Brain microvascular endothelial cell (primary cell): ENCODE measurements at regions not wholly inside any gene's neighbourhood (a gene's known extent, or its start where the extent isn't known, plus 50 kb on each side); places are given as distances from the start of the nearest gene placed in this dataset.

ENCODE experiments used
- DNase-seq: peaks from one replicate; pipeline ENCODE4 v3.0.0-alpha.2; 2020
- H3K27ac ChIP-seq: fragments of 250-450 bp; sonication (Bioruptor Pico); 2 replicates; pipeline ENCODE4 v1.5.1; 2020; ENCODE audit warnings: mild to moderate bottlenecking, moderate library complexity
- H3K27me3 ChIP-seq: fragments of 250-450 bp; sonication (Bioruptor Pico); replicated peaks from 2 replicates; pipeline ENCODE4 v1.5.1; 2020; ENCODE audit warnings: mild to moderate bottlenecking
- H3K36me3 ChIP-seq: fragments of 250-450 bp; sonication (Bioruptor Pico); replicated peaks from 2 replicates; pipeline ENCODE4 v1.5.1; 2020; ENCODE audit warnings: mild to moderate bottlenecking
- H3K4me3 ChIP-seq: 2 replicates; pipeline ENCODE4 v1.5.1; 2011; ENCODE audit warnings: low read depth, mild to moderate bottlenecking, control low read depth, low read length, moderate library complexity
- in situ Hi-C: cut with HindIII; loops from 2 replicates; pipeline ENCODE4 v1.10.0; 2017; ENCODE audit warnings: low sequenced_read_pairs, low pct_ligation_motif_present
- TF ChIP-seq, protein P1 (sequence below): IDR thresholded peaks from 2 replicates; pipeline ENCODE4 v1.5.1; 2011; ENCODE audit warnings: low read depth, mild to moderate bottlenecking, moderate library complexity, low read length, control low read depth, inconsistent platforms; ENCODE audit errors: missing control alignments

DNA sequence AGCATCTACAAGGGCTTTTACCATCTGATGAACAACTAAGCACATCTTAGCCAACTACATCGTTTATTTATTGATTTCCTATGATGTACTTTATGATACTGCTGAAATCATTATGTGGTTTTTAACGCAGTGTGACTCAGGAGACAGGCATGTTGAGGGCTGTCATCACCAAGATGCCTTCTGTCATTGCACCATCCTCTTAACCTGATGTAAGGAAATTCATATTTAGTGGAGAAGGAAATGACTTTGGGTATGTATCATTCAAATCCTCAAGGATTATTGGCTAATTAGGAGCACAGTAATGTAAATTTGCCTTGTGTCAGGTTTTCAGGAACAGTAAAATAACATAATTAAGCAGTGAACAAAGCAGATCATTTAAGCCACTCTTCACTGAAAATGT lies 138.5 kb upstream of the MGMT start:
- TF ChIP-seq, protein P1, sequence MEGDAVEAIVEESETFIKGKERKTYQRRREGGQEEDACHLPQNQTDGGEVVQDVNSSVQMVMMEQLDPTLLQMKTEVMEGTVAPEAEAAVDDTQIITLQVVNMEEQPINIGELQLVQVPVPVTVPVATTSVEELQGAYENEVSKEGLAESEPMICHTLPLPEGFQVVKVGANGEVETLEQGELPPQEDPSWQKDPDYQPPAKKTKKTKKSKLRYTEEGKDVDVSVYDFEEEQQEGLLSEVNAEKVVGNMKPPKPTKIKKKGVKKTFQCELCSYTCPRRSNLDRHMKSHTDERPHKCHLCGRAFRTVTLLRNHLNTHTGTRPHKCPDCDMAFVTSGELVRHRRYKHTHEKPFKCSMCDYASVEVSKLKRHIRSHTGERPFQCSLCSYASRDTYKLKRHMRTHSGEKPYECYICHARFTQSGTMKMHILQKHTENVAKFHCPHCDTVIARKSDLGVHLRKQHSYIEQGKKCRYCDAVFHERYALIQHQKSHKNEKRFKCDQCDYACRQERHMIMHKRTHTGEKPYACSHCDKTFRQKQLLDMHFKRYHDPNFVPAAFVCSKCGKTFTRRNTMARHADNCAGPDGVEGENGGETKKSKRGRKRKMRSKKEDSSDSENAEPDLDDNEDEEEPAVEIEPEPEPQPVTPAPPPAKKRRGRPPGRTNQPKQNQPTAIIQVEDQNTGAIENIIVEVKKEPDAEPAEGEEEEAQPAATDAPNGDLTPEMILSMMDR = no peak
- DNase-seq = peak; percentile 11
- Histone ChIP-seq H3K27me3 (no peaks in the 10 kb centered on the region), H3K36me3 (no peaks in the 10 kb centered on the region), H3K27ac (no peak overlapping the region), H3K4me3 (no peak overlapping the region)
- in situ Hi-C loops = no loop called here

- in situ Hi-C loops = no loop called here
- Histone ChIP-seq H3K27ac (no peak overlapping the region), H3K27me3 (no peaks in the 10 kb centered on the region), H3K36me3 (no peaks in the 10 kb centered on the region), H3K4me3 (no peak overlapping the region)
- TF ChIP-seq, protein P1 = no peak
- no peak for DNase-seq
These were observed 137.5 kb upstream of the MGMT start for GRCh38 chr10:129329385-129330055.

DNA sequence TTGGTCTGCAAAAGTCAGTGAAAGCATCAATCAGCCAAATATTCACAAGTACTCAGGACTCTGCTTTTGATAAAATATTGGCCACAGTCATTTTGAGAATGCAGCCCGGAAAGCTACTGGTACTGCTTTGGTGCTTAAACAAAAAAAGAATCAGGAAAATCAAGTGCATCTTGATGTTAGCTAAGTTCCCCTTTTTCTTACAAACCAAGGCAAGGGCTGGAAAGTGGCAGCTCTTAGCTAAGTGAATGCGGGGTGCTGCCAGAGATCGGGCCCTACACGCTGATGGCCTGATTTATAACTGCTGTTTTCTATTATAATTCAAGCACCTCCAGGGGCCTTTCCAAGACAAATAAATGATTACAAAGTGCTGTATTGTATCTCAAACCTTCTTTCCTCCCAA lies 136.8 kb upstream of the MGMT start:
- H3K4me3 ChIP-seq = no peak overlapping the region
- in situ Hi-C loops = no loop called here
- TF ChIP-seq, protein P1 = no peak
- H3K36me3 ChIP-seq = no peaks in the 10 kb centered on the region
- H3K27me3 ChIP-seq = no peaks in the 10 kb centered on the region
- no peak overlapping the region for H3K27ac ChIP-seq
- no peak for DNase-seq

DNA sequence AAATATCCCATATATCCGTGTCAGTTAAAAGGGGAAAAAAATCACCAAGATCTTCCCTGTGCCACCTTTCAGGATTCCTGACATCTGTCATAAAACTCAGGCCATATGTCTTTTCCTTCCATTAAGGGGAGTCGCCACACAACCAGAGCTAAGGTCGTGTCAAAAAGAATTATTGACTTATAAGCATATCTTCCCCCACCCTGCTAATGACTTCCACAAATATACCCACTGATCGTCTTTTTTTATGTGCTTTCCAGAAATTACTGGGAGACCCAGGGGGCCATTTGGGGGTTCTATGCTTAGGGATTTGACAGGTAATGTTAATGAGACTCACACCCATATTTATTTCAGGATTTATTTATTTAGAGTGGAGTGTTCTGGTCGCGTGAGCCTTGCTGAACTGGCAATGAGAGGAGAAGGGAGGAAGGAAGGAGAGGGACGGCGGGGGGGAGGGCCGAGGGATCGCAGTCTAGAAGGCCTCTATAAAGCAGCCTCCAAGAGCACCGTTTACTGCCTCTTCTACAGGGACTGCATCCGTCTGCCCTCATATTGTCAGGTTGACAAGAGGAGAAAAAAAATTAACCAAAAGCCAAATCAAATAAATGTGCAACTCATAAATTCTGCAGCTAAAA lies 135.7 kb upstream of the MGMT start:
- in situ Hi-C loops = no loop called here
- no peak for DNase-seq
- TF ChIP-seq, protein P1 = no peak
- H3K27ac ChIP-seq = no peak overlapping the region
- H3K36me3 ChIP-seq = no peaks in the 10 kb centered on the region
- H3K4me3 ChIP-seq = no peak overlapping the region
- H3K27me3 ChIP-seq = no peaks in the 10 kb centered on the region

DNA sequence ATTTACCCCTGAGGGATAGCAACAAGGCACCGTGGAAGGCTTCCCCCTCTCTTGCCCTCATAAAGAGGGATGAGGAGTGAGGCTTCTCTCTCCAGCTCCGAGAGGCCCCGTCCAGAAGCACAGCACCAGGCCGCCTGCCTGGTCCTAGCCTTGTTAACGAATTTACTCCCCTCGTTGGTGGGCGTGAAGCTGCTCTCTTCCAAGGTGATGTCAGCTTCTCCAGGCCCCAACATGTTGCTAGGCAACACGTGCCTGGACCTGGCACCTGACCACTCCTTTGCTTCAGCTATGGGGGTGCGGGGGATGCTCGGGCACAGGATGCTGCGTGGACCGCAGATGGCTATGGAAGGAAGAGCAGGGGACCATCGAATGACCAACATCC lies 135.2 kb upstream of the MGMT start:
- in situ Hi-C loops = no loop called here
- Histone ChIP-seq H3K36me3 (no peaks in the 10 kb centered on the region), H3K4me3 (no peak overlapping the region), H3K27ac (no peak overlapping the region), H3K27me3 (no peaks in the 10 kb centered on the region)
- no peak for DNase-seq
- TF ChIP-seq, protein P1 = no peak

DNA sequence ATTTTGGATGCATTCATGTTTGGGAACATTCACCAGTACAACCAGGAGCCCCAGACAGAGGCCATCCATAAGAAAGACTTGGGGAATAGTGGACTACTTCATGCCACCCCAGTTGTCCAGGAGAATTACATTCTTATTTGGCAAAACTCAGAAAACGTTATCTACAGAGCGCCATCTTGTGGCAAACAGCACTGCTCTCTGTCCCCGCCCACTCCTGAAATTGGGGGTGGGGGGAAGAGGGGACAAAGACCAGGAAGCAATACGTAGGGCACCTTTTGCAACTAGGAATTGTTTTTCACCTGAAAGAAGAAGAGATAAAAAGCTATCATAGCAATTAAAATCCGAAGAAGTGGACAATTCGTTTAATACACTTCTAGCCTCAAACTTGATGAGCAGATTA lies 134.6 kb upstream of the MGMT start:
- no peaks in the 10 kb centered on the region for H3K36me3 ChIP-seq

More for the DNA sequence above, 134.6 kb upstream of the MGMT start:
- TF ChIP-seq, protein P1 = peak; percentile 17
- Histone ChIP-seq H3K4me3 (no peak overlapping the region), H3K27ac (no peak overlapping the region), H3K27me3 (no peaks in the 10 kb centered on the region)
- in situ Hi-C loops = no loop called here
- DNase-seq = no peak
